Posterior vena cava (tissue), 2 donors: ENCODE measurements at regions not wholly inside any gene's neighbourhood (a gene's known extent, or its start where the extent isn't known, plus 50 kb on each side); places are given as distances from the start of the nearest gene placed in this dataset.

Experiments used
- DNase-seq: peaks from one replicate; pipeline ENCODE4 v3.0.0-alpha.2; 2020; ENCODE audit warnings: low spot score
- intact Hi-C, 2 donors: fragments of 100-400 bp; cut with DNase I; formaldehyde crosslinking; loops; one replicate each; pipeline versions ENCODE4 v1.14.1 to v1.14.2; 2022 to 2023
- donor health status: DM: yes; HTN: yes; CAD: no.
- donor health status: DM: yes; HTN: yes; CAD: no.

DNA sequence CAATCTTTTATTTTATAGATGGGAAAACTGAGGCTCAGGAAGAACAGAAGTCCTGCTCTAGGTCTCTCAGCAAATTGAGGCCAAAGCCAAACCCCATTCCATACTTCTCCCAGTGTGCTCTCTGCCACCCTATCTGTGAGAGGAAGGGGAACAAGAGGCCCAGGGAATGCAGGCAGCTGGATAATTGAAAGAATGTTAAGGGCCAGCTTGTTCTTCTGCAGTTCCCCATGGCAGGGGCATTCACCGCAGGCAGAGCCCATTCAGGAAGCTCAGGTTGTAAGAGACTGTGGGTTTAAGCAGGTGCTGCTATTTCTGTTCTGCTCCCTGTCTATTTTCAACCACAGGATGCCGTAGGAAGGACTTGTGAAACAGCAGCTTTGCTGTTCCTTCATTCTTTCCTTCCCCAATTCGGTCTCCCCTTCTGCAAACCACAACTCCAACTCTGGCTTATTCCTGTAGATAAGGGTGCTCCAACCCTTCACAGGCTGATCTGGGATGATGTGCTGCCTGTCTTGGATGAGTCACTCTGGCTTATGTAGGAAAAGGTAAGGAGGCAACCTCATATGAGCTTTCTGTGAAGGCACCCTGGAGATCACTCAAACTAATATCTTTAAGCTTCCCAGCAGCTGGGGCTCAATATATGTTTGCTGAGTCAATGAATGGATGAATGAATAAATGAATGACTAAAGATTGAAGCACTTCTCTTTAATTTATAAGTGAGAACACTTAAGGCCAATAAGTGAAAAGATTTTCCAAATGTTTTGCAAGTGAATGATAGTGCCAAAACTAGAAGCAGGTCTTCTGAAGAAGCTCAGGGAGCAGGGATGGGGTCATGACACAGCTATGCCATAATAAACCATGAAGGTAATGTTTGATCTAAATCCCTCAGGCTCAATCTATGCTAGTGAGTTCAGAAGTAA lies 377.6 kb downstream of the BRINP1 start:
- DNase-seq: no peak
- intact Hi-C loops: no loop called here

DNA sequence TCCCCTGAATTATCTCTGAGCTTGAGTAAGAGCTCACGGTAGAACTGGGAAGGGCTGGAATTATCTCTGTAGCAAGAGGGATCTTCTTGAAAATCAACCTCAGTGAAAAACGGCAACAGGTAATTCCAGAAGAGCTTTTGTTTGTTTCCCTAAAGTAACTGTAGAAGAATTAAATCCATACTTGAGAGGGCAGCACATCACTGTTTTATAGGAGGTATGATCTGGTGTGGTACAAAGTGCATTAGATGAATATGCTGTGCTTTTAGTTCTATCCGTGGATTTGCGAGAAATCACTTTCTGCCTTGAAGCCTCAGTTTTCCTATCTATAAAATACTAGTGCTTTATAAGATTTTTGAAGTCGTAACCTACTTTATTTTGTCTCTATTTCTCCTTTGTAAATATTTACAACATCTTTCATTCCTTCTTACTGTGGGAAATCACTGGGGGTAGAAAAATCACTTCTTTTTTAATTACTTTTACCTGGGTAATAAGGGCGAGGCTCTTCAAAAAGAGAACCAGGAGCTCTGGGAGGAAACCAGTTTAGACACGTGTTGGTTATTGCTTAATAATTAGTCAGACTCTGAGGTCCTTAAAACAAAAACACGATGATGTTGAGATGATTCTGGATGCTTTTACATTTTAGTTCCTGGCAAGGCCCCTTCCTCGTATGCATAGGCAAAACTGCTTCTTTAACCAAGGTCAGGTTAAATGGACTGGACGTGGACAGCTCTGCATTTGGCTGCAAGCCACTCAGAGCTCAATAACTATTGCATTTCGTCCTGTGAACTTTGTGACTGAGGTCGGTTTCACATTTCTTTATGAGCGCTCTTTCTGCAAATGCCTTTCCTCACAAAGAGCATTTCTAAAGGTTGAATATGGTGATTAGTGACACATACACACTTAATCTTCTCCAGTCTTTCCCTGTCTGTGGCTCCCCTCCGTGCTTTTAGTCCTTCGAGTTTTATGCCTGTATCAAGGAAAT lies 376.1 kb downstream of the BRINP1 start:
- intact Hi-C loops: no loop called here
- no peak for DNase-seq

DNA sequence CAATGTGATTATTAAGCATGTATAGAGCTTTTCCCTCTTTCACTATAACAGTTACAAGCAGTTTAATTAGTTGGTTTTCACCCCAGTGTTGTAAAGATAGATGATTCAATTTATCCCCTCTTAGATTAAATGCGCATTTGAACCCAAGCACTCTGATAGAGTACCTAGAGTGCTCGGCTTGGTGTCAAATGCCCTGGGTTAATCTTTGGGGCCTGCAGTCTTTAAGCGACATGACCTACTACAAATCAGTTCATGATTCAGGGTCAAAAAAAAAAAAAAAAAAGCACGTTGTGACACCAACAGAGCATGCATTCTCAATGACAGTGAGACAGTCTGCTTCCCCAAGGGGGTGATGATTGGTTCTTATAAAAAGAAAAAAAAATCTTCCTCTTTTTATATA lies 375.3 kb downstream of the BRINP1 start:
- intact Hi-C loops: no loop called here
- DNase-seq: no peak

DNA sequence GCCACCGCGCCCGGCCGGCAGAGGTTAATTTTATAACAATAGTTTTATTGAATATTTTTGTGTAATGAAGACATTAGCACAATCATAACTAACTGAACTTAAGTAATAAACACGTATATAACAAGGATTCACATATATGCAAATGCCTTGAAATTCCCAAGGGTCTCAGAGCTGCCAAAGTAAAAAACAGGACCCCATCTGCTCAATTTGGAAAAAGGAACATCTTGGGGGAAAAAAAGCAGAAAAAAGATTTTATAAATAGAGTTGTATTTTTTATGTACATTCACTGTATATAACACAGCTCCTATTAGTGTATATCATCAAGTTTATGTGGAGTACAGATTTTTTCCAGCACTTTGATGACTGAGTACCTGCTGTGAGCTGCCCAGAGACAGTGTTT lies 366.7 kb downstream of the BRINP1 start:
- intact Hi-C loops: no loop called here
- no peak for DNase-seq

DNA sequence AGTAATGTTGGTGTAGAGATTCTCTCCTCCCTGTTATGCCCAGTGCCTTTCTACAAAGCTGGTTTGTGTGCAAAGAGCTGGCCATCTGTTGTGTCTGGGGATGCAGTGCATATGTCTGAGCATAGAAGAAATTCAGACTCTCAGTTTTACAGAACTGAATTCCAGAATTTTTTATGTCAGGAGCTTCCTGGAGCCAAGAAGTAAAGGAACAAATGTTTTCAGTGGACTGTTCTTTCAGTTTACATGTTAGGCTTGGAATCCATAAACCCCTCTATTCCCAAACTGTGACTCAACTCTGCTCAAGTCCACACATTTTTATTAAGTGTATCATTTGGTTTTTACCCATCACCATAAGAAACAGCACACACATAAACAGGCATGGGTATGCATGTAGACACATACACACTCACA lies 366.0 kb downstream of the BRINP1 start:
- intact Hi-C loops: no loop called here
- DNase-seq: no peak

DNA sequence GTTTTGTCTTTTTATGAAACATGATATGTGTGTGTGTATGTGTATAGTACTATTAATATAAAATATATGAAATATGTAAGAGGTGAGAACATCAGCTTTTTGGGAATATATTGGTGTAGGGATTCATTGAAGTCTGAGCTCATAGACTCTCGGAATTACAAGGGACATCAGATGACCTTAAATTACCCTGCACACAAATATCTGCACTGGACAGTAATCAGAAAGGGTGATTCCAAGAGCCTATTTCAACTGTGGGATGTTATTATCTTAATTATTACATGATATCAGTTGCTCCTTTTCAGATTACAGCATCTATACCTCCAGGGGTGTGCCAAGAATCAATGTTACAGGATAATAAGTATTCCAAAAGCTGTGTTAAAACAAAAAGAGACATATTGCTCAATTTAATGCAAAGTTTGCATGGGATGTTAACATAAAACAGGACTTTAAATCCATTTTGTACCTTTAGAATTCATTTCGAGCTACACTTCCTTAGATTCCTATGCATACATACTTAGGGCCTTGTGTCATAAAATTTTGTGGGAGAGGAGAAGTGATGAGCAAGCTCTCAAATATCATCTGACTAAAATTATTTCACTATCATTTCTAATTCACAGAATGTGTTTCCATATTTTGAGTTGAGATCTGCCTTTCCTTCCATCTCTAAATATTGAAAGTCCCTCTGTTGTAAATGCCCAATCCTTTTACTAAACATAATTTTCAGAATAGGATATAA lies 365.2 kb downstream of the BRINP1 start:
- DNase-seq: no peak
- intact Hi-C loops: no loop called here

DNA sequence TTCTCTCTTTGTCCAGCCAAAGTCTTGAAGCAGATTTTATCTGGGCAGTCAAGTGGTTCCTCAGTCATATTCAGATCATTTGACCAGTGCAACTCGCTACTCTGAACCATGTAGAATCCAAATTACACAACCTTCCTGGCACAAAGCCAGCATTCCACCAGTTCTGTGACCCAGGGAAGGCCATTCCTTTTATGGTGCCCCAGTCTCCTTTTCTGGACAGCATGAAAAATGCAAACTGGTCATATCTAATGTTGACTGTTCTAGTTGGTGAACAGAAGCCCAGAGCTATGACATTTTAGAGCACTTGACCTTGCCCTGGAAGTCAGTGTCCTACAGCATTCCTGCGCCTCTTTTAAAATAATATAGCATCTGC lies 364.6 kb downstream of the BRINP1 start:
- intact Hi-C loops: no loop called here

DNA sequence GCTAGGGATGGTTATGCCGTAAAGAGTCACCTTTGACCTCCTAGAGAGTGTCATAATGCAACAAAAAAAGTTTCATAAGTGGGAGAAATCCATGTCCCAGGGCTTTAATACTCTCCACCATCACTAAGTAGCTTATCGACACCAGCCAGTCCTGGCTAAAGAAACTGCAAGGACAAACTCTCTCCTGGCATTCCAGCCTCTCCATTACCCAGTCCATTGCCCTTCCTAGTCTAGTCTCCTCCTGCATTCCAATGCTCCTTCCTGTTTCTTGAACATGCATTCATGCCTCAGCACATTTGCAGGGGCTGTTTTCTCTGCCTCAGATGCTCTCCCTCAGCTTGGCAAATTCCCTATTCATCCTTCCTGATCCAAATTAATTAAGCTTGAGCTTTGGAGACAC lies 364.1 kb downstream of the BRINP1 start:
- no peak for DNase-seq
- intact Hi-C loops: no loop called here

More for the DNA sequence above, 364.6 kb downstream of the BRINP1 start:
- no peak for DNase-seq

DNA sequence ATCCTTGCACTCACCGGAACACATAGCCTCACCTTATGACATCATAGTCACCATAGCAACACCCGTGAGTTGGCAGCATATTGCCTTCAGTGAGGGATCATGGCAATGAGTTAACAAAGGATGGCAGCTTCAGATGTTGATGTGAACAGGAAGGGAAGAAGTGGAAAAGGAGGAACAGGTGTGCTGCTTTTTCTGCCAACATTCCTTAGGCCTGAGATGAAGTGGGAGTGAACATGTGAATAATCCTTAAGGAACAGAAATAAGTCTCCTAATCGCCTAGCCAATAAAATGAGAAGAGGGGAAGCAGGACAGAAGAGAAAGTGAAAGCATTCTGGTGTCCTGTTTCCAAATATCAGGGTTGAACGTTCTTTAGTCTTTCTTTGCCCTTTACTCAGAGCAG lies 360.0 kb downstream of the BRINP1 start:
- intact Hi-C loops: no loop called here
- no peak for DNase-seq

DNA sequence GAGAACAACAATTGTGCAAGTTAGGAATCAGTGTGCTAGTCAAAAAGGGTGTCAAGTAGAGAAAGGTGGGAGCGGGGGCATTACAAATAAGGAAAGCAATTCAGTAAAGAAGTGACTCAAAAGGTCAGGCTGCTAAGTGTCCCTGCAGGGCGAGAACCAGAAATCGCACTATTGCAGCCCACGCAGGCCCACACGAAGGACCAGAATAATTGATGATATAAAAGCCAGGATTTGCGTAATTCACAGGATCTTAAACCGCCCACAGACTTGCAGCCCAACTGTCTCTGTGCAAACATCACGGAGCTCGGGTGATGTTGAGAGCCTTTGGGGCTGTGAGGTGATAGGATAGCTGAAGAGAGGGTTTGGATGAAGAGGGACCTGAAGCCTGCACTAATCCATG lies 349.0 kb downstream of the BRINP1 start:
- intact Hi-C loops: no loop called here
- no peak for DNase-seq

DNA sequence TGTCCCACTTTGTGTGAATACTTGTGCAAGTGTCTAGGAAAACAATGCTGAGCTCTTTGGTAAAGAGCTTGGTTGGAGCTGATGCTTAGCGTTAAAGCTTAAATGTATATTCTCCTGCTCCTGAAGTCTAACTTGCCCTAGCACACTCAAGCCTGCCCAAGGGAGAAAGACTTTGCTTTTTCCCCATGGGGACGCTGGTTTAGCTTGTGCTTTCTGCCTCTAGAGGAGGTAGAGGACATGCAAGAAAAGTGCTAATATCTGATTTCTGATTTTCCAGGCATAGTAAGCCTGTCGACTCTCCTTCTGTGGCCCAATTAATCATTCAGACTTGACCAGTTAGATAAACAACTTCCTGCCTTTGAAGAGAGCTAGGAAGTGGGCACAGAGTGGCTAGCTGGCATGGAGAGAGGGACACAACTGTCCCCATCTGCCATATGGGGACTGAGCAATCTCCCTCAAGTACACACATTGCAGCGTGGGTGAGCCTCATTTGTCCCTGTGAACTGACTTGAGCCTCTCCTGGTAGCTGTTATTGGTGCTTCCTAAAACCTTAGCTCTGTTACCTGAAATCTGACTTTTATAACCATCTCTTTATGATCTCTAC lies 348.4 kb downstream of the BRINP1 start:
- DNase-seq: no peak
- intact Hi-C loops: no loop called here

DNA sequence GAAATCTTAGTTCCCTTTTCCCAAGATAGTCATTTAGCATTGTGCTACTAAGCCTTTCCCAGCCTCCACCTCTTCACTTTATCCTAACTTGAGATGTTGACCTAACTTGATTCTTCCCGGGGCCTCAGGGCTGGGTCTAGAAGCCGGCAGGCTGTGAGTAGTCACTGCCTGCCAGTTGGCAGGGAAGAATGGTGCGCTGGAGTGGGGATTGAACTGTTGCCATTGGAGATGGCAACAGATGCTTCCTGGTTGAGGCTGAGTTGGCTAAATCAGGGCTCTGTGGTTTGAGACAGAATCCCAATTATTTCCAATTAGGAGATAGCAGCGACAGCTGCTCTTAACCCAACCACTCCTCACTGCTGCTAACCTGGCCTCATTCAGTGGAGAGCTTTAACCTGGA lies 343.1 kb downstream of the BRINP1 start:
- peak; percentile 88 for DNase-seq
- intact Hi-C loops: no loop called here

DNA sequence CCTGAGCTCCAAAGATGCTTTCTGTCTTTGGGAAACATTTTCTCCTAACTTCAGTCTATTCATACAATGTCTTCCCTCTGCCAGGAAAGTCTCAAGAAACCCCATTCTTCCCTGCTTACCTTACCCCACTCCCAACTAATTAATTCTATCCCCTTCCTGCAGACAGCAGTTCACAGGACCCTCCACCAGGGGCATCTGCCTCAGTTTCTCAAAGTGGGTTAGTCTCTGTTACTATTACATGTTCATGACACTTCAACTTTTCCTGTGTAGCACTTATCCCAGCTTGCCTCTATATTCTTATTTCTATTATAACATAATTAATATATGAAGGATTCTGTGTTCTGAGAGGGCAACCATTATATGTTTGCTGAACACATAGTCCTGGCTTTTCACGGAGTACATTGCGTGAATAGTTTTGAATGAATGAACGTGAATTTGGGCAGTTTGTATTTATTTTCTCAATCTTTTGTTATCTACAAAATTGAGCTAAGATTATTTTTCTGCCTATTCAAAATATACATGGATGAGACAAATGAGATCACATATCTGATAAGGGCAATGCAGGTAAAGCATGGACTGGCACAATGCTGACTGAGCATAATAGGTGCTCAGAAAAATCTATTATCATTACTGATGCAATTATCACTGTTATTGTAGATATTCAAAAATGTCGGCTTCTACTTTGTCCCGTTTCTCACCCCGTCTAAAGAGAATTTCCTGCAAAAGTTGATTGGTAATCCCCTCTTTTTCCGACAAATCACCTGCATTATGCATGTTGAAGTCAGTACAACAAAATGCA lies 341.1 kb downstream of the BRINP1 start:
- DNase-seq: no peak
- intact Hi-C loops: no loop called here

DNA sequence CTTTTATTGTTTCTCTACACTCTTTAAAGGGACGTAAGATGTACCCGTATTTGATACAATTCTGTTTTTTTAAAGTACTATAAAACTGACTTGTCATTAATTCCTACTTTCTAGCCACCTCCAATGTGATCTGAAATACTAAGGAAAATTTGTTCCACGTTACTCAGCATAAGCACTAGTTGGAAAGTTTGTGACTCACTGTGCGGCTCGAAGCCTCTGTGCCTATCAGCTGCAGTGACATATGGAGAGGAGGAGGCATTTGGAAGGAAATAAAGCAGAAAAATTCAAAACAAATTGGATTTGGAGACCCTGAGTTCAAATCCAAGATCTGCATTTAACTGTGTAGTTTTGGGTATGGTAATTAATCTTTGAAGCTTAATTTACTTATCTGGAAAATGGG lies 339.3 kb downstream of the BRINP1 start:
- intact Hi-C loops: no loop called here
- no peak for DNase-seq

DNA sequence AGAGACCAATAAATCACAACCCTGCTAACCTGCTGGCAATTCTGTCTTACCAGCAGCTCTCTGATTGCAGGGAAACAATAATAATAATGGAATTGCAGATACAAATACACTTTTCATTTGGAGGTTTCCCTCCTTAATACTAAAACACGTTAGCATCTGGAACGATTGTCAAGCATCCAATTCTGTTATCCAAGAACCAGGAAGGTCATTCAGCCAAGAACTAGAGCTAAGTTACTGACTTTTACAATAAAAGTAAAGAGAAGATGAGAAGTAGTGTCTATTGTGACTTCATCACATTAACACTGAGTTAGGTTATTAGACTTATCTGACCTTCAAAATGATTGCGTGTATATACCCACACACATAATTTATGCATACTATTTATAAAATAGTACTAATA lies 335.6 kb downstream of the BRINP1 start:
- DNase-seq: no peak
- intact Hi-C loops: no loop called here

DNA sequence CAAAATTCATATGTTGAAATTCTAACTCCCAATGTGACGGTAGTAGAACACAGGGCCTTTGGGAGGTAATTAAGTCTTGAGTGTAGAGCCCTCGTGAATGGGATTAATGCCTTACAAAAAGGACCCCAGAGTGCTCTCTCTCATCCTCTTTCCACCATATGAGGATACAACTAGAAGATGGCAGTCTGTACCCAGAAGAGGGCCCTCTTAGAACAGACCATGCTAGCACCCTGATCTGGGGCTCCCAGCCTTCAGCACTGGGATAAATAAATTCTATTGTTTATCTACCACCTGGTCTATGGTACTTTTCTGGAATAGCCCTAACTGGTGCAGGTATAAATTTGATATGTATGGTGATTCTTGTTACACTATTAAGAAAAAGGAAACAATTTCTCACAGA lies 332.3 kb downstream of the BRINP1 start:
- no peak for DNase-seq
- intact Hi-C loops: no loop called here

DNA sequence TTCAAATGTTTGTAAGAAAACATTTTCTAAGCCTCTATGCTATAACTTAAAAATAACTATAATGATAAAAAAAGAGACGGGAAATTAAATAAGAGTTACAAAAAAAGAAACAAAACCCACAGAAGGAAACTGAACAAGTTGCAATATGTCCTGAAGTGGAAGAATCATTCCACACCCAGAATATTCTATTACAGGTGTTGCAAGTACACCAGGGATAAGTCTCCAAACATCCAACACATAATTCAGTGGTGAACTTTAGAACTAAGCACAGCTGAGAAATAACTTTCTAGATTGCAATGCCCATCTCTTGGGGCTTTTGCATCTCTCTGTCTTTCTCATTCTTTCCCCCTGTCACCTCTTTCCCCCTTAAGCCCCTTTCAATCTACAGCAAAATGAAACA lies 325.2 kb downstream of the BRINP1 start:
- intact Hi-C loops: no loop called here
- no peak for DNase-seq

DNA sequence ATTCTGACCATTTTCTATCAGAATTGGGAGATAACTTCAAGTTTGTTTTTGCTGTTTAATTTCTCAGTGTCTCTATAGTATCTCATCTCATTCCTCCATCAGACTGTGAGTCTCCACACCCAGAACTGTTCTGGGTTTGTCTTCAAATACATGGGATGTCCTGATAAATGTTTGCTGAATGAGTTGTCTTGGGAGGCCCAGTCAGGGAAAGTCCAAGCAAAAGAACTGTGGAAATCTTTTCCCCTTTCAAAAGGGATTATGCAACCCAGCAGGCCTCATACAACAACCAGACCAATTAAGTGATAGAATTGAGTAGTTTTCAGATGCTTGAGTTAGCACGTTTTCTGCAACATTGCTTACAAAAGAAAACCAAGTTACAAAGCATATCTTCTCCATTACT lies 324.4 kb downstream of the BRINP1 start:
- no peak for DNase-seq
- intact Hi-C loops: no loop called here
